Naive B cell (primary cell): ENCODE measurements at regions not wholly inside any gene's neighbourhood (a gene's known extent, or its start where the extent isn't known, plus 50 kb on each side); places are given as distances from the start of the nearest gene placed in this dataset.
"Not testable (repeated sequence)": the region's sequence is repeated elsewhere in the genome, so short reads cannot be mapped to it uniquely, and the experiment has no call there.

Source experiments
- ATAC-seq, 2 donors: fragments of 150-1000 bp; cut with Tn5 transposase; 2 replicates each; pipeline ENCODE4 v1.10.0; 2021; ENCODE audit warnings: low read depth in 2 of 2, mild to moderate bottlenecking in 2 of 2, moderate library complexity in 2 of 2
- DNase-seq: peaks from one replicate; pipeline ENCODE4 v3.0.0; 2022
- H3K27ac Mint-ChIP-seq, 6 donors: one replicate each; pipeline ENCODE4 v1.8.0; 2020 to 2022; ENCODE audit warnings: mild to moderate bottlenecking in 6 of 6, mixed read lengths in 6 of 6, moderate library complexity in 5 of 6, inconsistent platforms in 2 of 6
- H3K27me3 Mint-ChIP-seq, 3 donors: one replicate each; pipeline ENCODE4 v1.8.0; 2021 to 2022; ENCODE audit warnings: mixed read lengths in 3 of 3, mild to moderate bottlenecking in 1 of 3
- H3K36me3 Mint-ChIP-seq, 2 donors: one replicate each; pipeline ENCODE4 v1.8.0; 2020 to 2022; ENCODE audit warnings: mixed read lengths in 2 of 2, inconsistent platforms in 1 of 2, mild to moderate bottlenecking in 1 of 2
- H3K4me1 Mint-ChIP-seq, 3 donors: one replicate each; pipeline ENCODE4 v1.8.0; 2020 to 2022; ENCODE audit warnings: mixed read lengths in 3 of 3, inconsistent platforms in 1 of 3, mild to moderate bottlenecking in 1 of 3, moderate library complexity in 1 of 3
- H3K4me3 Mint-ChIP-seq, 8 donors: one replicate each; pipeline ENCODE4 v1.8.0; 2020 to 2022; ENCODE audit warnings: mild to moderate bottlenecking in 8 of 8, mixed read lengths in 8 of 8, moderate library complexity in 8 of 8, inconsistent platforms in 2 of 8
- H3K9me3 Mint-ChIP-seq, 7 donors: one replicate each; pipeline ENCODE4 v1.8.0; 2020 to 2022; ENCODE audit warnings: mixed read lengths in 7 of 7, mild to moderate bottlenecking in 5 of 7, inconsistent platforms in 2 of 7, moderate library complexity in 1 of 7

DNA sequence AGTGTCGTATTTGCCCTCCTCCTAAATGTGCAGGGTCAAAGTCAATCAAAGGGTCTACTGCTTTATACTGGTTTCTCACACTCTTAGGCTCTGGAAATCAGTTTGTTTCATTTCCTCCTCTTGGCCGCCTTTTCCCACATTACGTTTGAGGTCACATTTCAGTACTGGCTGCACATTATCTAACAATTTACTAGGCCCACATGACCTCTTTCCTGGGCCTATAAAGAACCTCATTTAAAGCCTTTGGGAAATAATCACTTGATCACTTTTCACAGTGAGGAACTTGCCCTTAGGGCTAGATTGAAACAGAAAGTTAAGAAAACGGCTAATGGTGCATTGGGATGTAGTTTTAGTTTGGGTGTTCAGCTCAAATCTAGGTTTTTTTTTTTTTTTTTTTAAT lies 497.5 kb downstream of the RERGL start:
- no peaks in the 10 kb centered on the region for H3K27me3 Mint-ChIP-seq
- peaks cover 0 to 4% (median 0%) of the 10 kb centered on the region in 7 donors for H3K9me3 Mint-ChIP-seq
- no peak overlapping the region for H3K27ac Mint-ChIP-seq

DNA sequence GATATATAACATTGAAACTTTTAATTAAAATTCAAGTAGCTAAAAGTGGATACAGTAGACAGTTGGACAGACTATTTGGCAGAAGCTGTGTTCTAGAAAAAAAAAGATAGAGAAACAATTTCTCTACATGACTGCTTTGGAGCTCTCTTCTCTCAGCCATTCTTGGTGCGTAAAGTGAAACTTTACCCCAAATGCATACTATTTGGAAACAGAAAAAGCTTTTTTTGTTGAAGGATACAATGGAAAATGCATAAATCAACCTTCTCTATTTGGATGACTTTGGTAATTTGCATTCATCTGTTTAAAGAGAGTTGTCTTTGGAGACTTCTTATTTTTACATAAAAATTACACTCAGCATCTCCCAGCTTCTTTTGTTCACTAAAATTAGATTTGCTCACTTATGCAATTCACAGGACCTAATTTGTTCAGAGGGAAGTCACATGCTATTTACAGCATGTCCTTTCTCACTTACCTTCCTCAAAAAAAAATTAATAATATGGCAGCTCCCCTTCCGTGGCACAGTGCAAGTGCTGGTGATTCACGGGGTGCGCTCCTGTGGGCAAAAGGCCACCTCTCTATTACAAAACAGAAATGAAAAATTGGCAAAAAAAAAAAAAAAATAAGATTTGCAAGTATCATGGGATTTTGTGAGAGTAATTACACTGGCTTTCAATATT lies 498.9 kb downstream of the RERGL start:
- Mint-ChIP-seq H3K4me1 (no peaks in the 10 kb centered on the region), H3K9me3 (peaks cover 0 to under 1% (median 0%) of the 10 kb centered on the region in 7 donors), H3K4me3 (no peak overlapping the region), H3K27me3 (no peaks in the 10 kb centered on the region), H3K27ac (no peak overlapping the region), H3K36me3 (no peaks in the 10 kb centered on the region)
- DNase-seq (no peak), ATAC-seq (no peak)

More for the DNA sequence above, 497.5 kb downstream of the RERGL start:
- DNase-seq (no peak), ATAC-seq (no peak)
- Mint-ChIP-seq H3K4me1 (no peaks in the 10 kb centered on the region), H3K36me3 (no peaks in the 10 kb centered on the region), H3K4me3 (no peak overlapping the region)

DNA sequence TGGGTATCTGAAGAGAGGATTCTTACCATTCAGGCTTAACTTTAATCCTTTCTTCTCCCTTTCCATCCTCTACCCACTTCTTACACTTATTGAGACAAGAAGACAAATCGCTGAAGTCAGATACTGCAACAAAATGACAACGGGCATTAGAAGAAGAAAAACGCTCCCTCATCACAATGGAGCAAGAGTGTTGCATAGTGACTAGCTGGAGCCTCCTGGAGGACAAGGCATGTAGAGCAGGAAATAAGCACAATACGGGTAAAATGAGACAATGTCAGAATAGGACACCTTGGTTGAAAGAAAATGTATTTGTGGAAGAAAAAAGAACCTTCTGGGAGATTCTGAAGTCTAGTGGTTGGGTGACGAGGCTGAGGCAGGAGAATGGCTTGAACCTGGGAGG lies 501.0 kb downstream of the RERGL start:
- Mint-ChIP-seq H3K27ac (no peak overlapping the region), H3K36me3 (no peaks in the 10 kb centered on the region), H3K4me1 (no peaks in the 10 kb centered on the region), H3K27me3 (no peaks in the 10 kb centered on the region), H3K4me3 (no peak overlapping the region), H3K9me3 (peaks cover 0 to 2% (median 0%) of the 10 kb centered on the region in 7 donors)
- ATAC-seq, result no peak
- DNase-seq, result no peak

DNA sequence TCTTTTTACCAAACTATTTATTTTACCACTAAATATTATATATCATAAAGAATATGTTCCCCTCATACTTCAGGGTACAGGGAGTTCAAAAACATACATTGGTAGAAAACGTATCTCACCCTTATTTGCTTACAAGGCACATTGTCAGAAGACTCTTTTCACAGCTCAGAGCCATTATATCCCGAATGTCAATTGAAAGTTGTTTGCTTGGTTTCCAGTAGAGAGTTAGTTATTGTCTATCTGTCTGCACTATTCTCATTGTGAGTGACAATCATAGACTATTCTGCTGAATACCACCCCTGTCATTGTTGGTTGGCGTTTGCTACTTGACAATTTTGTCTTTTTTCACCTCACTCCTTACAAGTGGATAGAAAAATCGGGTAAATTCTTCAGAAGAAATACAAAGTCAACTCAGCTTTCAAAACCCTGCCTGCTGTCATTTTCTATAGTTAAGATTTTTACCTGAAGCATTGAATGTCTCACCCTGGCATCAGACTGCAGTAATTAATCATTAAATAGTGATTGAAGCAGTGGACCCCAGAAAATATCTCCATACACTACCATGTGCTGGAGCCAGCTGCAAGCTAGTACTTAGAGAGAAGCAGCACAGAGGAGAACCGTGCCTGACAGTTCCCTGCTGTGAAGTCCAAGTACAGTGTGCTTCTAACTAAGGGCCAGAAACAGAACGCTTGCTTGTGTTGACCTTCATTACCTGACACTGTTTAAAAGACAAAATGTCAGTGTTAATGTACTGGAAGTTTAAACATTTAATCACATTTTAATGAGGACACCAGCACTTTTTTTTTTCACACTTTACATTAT lies 510.6 kb downstream of the RERGL start:
- no peaks in the 10 kb centered on the region for H3K4me1 Mint-ChIP-seq
- no peak for ATAC-seq
- no peak for DNase-seq
- no peaks in the 10 kb centered on the region for H3K27me3 Mint-ChIP-seq
- H3K36me3 Mint-ChIP-seq, result no peaks in the 10 kb centered on the region
- H3K27ac Mint-ChIP-seq, result no peak overlapping the region
- H3K9me3 Mint-ChIP-seq, result peaks cover 0 to 3% (median 0%) of the 10 kb centered on the region in 7 donors
- no peak overlapping the region for H3K4me3 Mint-ChIP-seq

DNA sequence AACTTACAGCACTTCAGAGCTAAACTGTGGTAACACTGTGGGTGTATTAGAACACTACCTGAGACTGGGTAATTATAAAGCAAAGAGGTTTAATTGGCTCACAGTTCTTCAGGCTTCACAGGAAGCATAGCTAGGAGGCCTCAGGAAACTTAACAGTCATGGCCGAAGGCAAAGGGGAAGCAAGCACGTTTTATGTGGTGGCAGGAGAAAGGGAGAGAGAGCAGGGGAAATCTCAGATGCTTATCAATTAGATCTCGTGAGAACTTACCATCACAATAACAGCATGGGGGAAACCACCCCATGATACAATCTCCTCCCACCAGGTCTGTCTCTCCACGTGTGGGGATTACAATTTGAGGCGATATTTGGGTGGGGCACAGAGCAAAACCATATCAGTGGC lies 512.6 kb downstream of the RERGL start:
- ATAC-seq (no peak), DNase-seq (no peak)
- peak overlapping the region in 1 of 8 donors; percentile 63 for H3K4me3 Mint-ChIP-seq
- H3K9me3 Mint-ChIP-seq, result peaks cover 0 to 3% (median 0%) of the 10 kb centered on the region in 7 donors
- no peaks in the 10 kb centered on the region for H3K27me3 Mint-ChIP-seq
- H3K36me3 Mint-ChIP-seq, result no peaks in the 10 kb centered on the region
- peak overlapping the region in 1 of 6 donors; percentile 22 for H3K27ac Mint-ChIP-seq
- H3K4me1 Mint-ChIP-seq, result no peaks in the 10 kb centered on the region

DNA sequence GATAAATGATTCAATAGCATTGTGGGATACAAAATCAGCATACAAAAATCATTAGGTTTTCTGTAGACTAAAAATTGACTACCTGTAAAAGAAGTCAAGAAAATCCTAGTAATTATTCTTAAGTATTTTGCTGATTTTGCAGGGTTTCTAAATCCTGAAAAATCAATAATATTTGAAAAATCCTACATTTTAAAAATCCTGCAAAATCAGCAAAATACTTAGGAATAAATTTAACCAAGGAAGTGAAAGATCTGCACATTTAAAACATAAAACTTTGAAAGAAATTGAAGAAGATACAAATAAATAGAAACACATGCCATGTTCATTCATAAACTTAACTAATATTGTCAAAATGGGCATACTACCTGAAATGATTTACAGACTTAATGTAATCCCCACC lies 517.7 kb downstream of the RERGL start:
- H3K27ac Mint-ChIP-seq, result no peak overlapping the region
- H3K4me3 Mint-ChIP-seq, result no peak overlapping the region
- ATAC-seq, result no peak
- DNase-seq, result no peak
- H3K4me1 Mint-ChIP-seq, result no peaks in the 10 kb centered on the region
- no peaks in the 10 kb centered on the region for H3K27me3 Mint-ChIP-seq
- H3K36me3 Mint-ChIP-seq, result no peaks in the 10 kb centered on the region
- H3K9me3 Mint-ChIP-seq, result peaks cover 0 to 1% (median 0%) of the 10 kb centered on the region in 7 donors

DNA sequence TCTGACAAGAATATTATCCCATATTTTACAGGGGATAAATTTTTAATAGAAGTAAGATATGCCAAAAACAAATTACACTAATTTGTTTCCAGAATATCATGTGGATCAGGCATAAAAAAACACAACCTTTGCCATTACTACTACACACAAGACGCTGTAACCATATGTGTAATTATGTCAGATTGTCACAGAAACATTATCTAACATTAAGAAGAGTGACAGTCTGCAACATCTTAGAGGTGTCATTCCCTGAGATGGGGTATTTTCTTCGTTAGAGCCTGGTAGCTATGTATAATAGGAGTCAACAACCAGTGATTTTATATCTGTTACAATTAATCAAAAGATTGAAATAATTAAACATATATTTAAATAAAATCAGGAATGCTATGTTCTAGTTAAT lies 518.9 kb downstream of the RERGL start:
- Mint-ChIP-seq H3K4me3 (no peak overlapping the region), H3K9me3 (peaks cover 0 to 1% (median 0%) of the 10 kb centered on the region in 7 donors), H3K4me1 (no peaks in the 10 kb centered on the region), H3K27ac (no peak overlapping the region), H3K27me3 (no peaks in the 10 kb centered on the region), H3K36me3 (no peaks in the 10 kb centered on the region)
- ATAC-seq, result no peak
- DNase-seq, result no peak

DNA sequence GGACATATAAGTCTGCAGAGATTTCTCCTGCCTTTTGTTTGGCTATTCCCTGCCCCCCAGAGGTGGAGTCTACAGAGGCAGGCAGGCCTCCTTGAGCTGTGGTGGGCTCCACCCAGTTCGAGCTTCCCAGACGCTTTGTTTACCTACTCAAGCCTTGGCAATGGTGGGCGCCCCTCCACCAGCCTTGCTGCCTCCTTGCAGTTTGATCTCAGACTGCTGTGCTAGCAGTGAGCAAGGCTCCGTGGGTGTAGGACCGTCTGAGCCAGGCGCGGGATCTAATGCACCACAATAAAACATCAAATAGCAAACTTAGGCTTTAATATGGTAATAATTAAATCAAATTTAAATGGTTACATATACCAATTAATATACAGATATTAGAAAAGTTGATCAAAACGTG lies 525.4 kb downstream of the RERGL start:
- not testable (repeated sequence) for H3K36me3 Mint-ChIP-seq, H3K4me1 Mint-ChIP-seq, H3K27me3 Mint-ChIP-seq, ATAC-seq, DNase-seq, H3K4me3 Mint-ChIP-seq, H3K27ac Mint-ChIP-seq
- H3K9me3 Mint-ChIP-seq, result peaks cover 0 to 14% (median 9%) of the 10 kb centered on the region in 7 donors

DNA sequence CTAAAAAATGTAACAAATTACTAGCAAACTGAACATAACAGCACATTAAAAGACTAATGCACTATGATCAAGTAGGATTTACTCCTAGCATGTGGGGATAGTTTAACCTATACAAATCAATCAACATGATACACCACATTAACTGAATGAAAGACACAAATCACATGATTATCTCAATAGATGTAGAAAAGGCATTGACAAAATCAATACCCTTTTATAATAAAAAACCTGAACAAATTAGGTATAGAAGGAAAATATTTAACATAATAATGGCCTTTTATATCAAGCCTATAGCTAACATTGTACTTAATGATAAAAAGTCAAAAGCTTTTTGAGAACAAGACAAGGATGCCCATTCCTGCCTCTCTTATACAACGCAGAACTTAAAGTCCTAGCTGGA lies 540.0 kb downstream of the RERGL start:
- no peak for ATAC-seq
- peaks cover 3 to 23% (median 6%) of the 10 kb centered on the region in 7 donors for H3K9me3 Mint-ChIP-seq
- H3K4me3 Mint-ChIP-seq, result no peak overlapping the region
- DNase-seq, result no peak
- no peaks in the 10 kb centered on the region for H3K36me3 Mint-ChIP-seq
- no peaks in the 10 kb centered on the region for H3K27me3 Mint-ChIP-seq
- H3K4me1 Mint-ChIP-seq, result no peaks in the 10 kb centered on the region
- H3K27ac Mint-ChIP-seq, result no peak overlapping the region

DNA sequence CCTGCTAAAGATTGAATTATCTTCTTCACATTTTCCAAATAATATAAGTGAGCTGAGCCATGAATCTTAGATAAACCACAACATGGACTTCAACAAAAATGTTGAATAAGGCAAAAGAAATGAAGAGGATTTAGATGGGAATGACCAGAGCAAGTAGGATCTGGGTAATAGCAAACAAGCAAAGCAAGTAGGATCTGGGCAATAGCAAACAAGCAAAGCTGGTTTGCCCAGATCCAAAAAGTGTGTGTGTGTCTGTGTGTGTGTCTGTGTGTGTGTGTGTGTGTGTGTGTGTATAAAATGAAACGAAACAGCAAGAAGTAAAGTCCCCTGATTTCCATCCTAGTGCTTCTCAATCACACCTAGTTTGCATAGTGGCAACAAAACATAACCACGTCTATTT lies 549.1 kb downstream of the RERGL start:
- Mint-ChIP-seq H3K4me1 (no peaks in the 10 kb centered on the region), H3K4me3 (no peak overlapping the region)

DNA sequence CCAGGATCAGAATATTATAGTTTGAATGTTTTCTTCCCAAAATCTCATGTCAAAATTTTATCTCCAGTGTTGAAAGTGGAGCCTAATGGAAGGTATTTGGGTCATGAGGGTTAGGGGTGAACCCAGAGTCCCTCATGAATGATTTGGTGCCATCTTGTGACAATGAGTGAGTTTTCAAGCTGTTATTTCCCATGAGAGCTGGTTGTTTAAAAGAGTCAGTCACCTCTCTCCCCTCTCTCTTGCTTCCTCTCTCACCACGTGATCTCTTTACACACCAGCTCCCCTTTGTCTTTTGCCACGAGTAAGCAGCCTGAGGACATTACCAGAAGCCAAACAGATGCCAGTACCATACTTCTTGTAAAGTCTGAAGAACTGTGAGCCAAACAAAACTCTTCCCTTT lies 561.6 kb downstream of the RERGL start:
- Mint-ChIP-seq H3K27me3 (no peaks in the 10 kb centered on the region), H3K27ac (no peak overlapping the region), H3K4me3 (no peak overlapping the region), H3K36me3 (no peaks in the 10 kb centered on the region), H3K4me1 (no peaks in the 10 kb centered on the region), H3K9me3 (peaks cover 0 to 13% (median 0%) of the 10 kb centered on the region in 7 donors)
- ATAC-seq (no peak), DNase-seq (no peak)

More for the DNA sequence above, 549.1 kb downstream of the RERGL start:
- ATAC-seq (no peak), DNase-seq (no peak)
- H3K36me3 Mint-ChIP-seq, result no peaks in the 10 kb centered on the region
- H3K9me3 Mint-ChIP-seq, result peaks cover 3 to 12% (median 9%) of the 10 kb centered on the region in 7 donors
- H3K27me3 Mint-ChIP-seq, result no peaks in the 10 kb centered on the region
- H3K27ac Mint-ChIP-seq, result no peak overlapping the region

DNA sequence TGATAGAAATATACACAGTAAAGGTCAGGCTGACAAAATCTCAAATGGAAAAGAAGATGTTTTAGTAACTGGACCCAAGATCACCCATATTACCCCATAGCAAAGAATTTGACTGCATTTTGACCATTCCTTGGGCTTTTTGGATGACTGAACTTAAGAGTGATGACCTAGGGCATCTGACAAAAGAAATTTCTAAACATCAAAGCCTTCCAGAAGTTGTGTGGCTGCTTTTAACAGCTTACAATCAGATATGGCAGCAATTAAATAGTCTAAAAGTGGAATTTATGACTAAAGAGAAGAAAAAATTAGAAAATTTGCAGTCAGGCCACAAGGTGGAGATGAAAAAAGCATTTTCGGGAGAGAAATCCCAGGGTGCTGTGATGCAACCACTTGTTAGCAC lies 563.0 kb downstream of the RERGL start:
- no peak overlapping the region for H3K27ac Mint-ChIP-seq
- H3K27me3 Mint-ChIP-seq, result no peaks in the 10 kb centered on the region
- ATAC-seq (no peak), DNase-seq (no peak)
- H3K4me3 Mint-ChIP-seq, result no peak overlapping the region
- peaks cover 0 to 12% (median 0%) of the 10 kb centered on the region in 7 donors for H3K9me3 Mint-ChIP-seq
- no peaks in the 10 kb centered on the region for H3K36me3 Mint-ChIP-seq
- no peaks in the 10 kb centered on the region for H3K4me1 Mint-ChIP-seq

DNA sequence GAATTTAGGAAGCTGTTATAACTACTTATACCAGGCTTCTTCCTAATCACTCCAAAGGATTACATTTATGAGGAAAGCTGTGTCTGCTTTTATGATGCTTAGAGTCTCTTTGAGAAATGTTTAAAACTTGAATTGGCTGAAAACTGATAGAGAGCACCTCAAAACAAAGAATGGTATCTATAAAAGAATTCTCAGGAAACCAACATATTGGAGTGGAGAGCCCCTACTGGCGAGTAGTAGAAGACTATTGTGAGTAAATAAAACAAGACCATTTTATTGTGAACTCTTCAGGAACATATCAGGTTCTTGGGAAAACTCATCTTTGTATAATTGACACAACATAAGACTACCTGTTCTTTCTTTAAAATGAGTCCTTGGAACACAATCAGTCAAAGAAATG lies 578.6 kb downstream of the RERGL start:
- H3K4me1 Mint-ChIP-seq, result no peaks in the 10 kb centered on the region
- no peak overlapping the region for H3K4me3 Mint-ChIP-seq
- H3K36me3 Mint-ChIP-seq, result no peaks in the 10 kb centered on the region
- H3K27ac Mint-ChIP-seq, result no peak overlapping the region
- ATAC-seq (no peak), DNase-seq (no peak)
- H3K27me3 Mint-ChIP-seq, result no peaks in the 10 kb centered on the region
- H3K9me3 Mint-ChIP-seq, result peaks cover 0 to 9% (median 5%) of the 10 kb centered on the region in 7 donors

DNA sequence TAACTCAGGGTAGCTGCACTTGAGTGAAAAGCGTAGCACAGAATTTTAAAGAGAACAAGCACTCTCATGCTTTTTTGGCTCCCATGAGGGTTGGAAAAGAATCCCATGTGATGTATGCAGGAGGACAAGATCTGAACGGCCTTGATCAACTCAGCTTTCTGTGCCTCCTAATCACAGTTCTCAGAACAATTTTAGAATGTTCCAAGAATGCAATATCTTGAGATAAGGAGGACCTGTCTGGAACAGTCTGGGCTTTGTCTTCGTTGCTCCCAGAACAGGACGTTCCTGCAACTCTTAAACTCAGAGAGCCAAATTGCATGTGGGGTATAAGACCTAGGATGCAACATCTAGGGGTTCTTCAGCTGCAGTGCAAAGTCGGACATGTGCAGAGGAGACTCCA lies 582.7 kb downstream of the RERGL start:
- no peak overlapping the region for H3K27ac Mint-ChIP-seq
- DNase-seq (no peak), ATAC-seq (no peak)
- H3K4me1 Mint-ChIP-seq, result no peaks in the 10 kb centered on the region
- H3K4me3 Mint-ChIP-seq, result no peak overlapping the region
- no peaks in the 10 kb centered on the region for H3K27me3 Mint-ChIP-seq
- H3K9me3 Mint-ChIP-seq, result peaks cover 0 to 3% (median 0%) of the 10 kb centered on the region in 7 donors
- no peaks in the 10 kb centered on the region for H3K36me3 Mint-ChIP-seq
